ENCODE measurements at regions not wholly inside any gene's neighbourhood (a gene's known extent, or its start where the extent isn't known, plus 50 kb on each side); places are given as distances from the start of the nearest gene placed in this dataset.

DNA sequence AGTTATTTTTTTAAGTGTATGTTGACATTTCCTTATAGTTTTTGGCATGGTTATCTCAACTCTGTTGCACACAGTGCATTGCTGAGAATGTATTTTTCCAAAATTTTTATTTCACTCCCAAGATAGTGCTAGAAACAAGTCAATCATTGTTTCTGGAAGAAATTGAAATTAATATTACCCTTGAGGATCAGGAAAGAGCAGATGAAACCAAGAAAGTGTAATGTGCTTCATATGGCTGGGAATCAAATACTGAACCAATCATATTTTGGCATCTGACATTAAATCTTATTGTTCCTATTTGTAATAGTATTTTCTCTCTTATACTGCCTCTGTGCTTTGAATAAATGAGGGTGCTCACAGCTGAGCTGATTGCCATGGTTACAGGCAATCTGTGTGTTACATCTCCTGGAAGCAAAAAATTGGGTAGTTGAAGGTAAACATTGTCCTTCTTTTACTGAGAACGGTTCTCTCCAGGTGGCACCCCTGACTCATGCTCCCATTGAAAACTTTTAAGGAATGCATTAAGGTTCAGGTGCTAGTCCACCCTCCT lies 358.2 kb upstream of the NR3C2 start:
- WGBS (ENCODE audit: insufficient coverage, insufficient replicate concordance, low lambda C conversion rate, missing lambda C conversion rate), result 27% methylated on average over 1 of the region's 1 CpG
- no TSS peak for BruUV-seq (replicated peaks)
- in situ Hi-C loops (cut with MboI), result no loop called here
- Histone ChIP-seq H3K9ac (ENCODE audit: control insufficient read depth, insufficient read depth, low read length) (no peak overlapping the region), H2AFZ (ENCODE audit: control insufficient read depth, low read depth, low read length) (no peak overlapping the region), H3K27ac (ENCODE audit: control insufficient read depth, insufficient read depth) (no peak overlapping the region), H3K9me3 (replicated peaks; ENCODE audit: control insufficient read depth, insufficient read depth, low read length) (no peaks in the 10 kb centered on the region), H3K4me2 (ENCODE audit: control insufficient read depth, insufficient read depth) (no peak overlapping the region), H3K4me1 (ENCODE audit: control insufficient read depth, insufficient read depth, low read length) (no peaks in the 10 kb centered on the region), H3K4me3 (no peak overlapping the region), H4K20me1 (ENCODE audit: control insufficient read depth, insufficient read depth) (no peaks in the 10 kb centered on the region), H3K27me3 (replicated peaks in 1 of 2; ENCODE audit: control insufficient read depth in 2 of 2, insufficient read depth in 2 of 2, low read length in 1 of 2) (no peaks in the 10 kb centered on the region), H3K36me3 (ENCODE audit: control insufficient read depth in 2 of 2, insufficient read depth in 2 of 2, low read length in 1 of 2) (no peaks in the 10 kb centered on the region), H3K79me2 (ENCODE audit: control insufficient read depth, insufficient read depth, low read length) (no peaks in the 10 kb centered on the region)
- ATAC-seq, result no peak
- SMC1A ChIA-PET (ENCODE audit: uncharacterized antibody, unreplicated experiment), result no interaction called here
- RAD21 ChIA-PET (ENCODE audit: unreplicated experiment), result no interaction called here
- POLR2A ChIA-PET, result no interaction called here
- CTCF ChIA-PET, result no interaction called here
- DNase-seq (ENCODE audit: low read depth, low spot score), result no peak
- FAIRE-seq, result no peak
- intact Hi-C loops (cut with micrococcal nuclease; ENCODE audit: unreplicated experiment), result no loop called here
- TF ChIP-seq SMAD5 (IDR thresholded peaks at IDR 0.05; ENCODE audit: low read depth) (no peak), CEBPB (IDR thresholded peaks at IDR 0.05; ENCODE audit: borderline replicate concordance in 1 of 2, low read depth in 2 of 2, low read length in 2 of 2) (no peak), CBX3 (IDR thresholded peaks at IDR 0.05; ENCODE audit: borderline replicate concordance, low read depth) (no peak), CHD4 (IDR thresholded peaks at IDR 0.05) (no peak), POU2F2 (IDR thresholded peaks at IDR 0.05; ENCODE audit: borderline replicate concordance, low read depth, low read length) (no peak), NFYA (IDR thresholded peaks at IDR 0.05; ENCODE audit: borderline replicate concordance, low read depth, low read length) (no peak), BCL11A (IDR thresholded peaks at IDR 0.05; ENCODE audit: low read depth, low read length) (no peak), CHD2 (IDR thresholded peaks at IDR 0.05; ENCODE audit: borderline replicate concordance, low read depth, low read length) (no peak), JUND (IDR thresholded peaks at IDR 0.05; ENCODE audit: low read depth, low read length) (no peak), SREBF1 (IDR thresholded peaks at IDR 0.05; ENCODE audit: low read length) (no peak)
- TF ChIP-seq, protein P1, sequence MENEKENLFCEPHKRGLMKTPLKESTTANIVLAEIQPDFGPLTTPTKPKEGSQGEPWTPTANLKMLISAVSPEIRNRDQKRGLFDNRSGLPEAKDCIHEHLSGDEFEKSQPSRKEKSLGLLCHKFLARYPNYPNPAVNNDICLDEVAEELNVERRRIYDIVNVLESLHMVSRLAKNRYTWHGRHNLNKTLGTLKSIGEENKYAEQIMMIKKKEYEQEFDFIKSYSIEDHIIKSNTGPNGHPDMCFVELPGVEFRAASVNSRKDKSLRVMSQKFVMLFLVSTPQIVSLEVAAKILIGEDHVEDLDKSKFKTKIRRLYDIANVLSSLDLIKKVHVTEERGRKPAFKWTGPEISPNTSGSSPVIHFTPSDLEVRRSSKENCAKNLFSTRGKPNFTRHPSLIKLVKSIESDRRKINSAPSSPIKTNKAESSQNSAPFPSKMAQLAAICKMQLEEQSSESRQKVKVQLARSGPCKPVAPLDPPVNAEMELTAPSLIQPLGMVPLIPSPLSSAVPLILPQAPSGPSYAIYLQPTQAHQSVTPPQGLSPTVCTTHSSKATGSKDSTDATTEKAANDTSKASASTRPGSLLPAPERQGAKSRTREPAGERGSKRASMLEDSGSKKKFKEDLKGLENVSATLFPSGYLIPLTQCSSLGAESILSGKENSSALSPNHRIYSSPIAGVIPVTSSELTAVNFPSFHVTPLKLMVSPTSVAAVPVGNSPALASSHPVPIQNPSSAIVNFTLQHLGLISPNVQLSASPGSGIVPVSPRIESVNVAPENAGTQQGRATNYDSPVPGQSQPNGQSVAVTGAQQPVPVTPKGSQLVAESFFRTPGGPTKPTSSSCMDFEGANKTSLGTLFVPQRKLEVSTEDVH (IDR thresholded peaks at IDR 0.05; ENCODE audit: low read depth, partially characterized antibody), result no peak
- TF ChIP-seq, protein P2, sequence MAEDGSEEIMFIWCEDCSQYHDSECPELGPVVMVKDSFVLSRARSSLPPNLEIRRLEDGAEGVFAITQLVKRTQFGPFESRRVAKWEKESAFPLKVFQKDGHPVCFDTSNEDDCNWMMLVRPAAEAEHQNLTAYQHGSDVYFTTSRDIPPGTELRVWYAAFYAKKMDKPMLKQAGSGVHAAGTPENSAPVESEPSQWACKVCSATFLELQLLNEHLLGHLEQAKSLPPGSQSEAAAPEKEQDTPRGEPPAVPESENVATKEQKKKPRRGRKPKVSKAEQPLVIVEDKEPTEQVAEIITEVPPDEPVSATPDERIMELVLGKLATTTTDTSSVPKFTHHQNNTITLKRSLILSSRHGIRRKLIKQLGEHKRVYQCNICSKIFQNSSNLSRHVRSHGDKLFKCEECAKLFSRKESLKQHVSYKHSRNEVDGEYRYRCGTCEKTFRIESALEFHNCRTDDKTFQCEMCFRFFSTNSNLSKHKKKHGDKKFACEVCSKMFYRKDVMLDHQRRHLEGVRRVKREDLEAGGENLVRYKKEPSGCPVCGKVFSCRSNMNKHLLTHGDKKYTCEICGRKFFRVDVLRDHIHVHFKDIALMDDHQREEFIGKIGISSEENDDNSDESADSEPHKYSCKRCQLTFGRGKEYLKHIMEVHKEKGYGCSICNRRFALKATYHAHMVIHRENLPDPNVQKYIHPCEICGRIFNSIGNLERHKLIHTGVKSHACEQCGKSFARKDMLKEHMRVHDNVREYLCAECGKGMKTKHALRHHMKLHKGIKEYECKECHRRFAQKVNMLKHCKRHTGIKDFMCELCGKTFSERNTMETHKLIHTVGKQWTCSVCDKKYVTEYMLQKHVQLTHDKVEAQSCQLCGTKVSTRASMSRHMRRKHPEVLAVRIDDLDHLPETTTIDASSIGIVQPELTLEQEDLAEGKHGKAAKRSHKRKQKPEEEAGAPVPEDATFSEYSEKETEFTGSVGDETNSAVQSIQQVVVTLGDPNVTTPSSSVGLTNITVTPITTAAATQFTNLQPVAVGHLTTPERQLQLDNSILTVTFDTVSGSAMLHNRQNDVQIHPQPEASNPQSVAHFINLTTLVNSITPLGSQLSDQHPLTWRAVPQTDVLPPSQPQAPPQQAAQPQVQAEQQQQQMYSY (CRISPR knock-in tag; IDR thresholded peaks at IDR 0.05), result no peak
- TF ChIP-seq, protein P3, sequence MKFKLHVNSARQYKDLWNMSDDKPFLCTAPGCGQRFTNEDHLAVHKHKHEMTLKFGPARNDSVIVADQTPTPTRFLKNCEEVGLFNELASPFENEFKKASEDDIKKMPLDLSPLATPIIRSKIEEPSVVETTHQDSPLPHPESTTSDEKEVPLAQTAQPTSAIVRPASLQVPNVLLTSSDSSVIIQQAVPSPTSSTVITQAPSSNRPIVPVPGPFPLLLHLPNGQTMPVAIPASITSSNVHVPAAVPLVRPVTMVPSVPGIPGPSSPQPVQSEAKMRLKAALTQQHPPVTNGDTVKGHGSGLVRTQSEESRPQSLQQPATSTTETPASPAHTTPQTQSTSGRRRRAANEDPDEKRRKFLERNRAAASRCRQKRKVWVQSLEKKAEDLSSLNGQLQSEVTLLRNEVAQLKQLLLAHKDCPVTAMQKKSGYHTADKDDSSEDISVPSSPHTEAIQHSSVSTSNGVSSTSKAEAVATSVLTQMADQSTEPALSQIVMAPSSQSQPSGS (IDR thresholded peaks at IDR 0.05; ENCODE audit: low read length), result no peak
- TF ChIP-seq, protein P4, sequence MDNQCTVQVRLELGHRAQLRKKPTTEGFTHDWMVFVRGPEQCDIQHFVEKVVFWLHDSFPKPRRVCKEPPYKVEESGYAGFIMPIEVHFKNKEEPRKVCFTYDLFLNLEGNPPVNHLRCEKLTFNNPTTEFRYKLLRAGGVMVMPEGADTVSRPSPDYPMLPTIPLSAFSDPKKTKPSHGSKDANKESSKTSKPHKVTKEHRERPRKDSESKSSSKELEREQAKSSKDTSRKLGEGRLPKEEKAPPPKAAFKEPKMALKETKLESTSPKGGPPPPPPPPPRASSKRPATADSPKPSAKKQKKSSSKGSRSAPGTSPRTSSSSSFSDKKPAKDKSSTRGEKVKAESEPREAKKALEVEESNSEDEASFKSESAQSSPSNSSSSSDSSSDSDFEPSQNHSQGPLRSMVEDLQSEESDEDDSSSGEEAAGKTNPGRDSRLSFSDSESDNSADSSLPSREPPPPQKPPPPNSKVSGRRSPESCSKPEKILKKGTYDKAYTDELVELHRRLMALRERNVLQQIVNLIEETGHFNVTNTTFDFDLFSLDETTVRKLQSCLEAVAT (IDR thresholded peaks at IDR 0.05), result no peak

All from GM12878 (cell line).